RWPE1 (cell line): ENCODE measurements at regions not wholly inside any gene's neighbourhood (a gene's known extent, or its start where the extent isn't known, plus 50 kb on each side); places are given as distances from the start of the nearest gene placed in this dataset.

Source experiments
- CTCF ChIA-PET: fragments of 350-600 bp; sonication (Branson Sonifier 250); formaldehyde crosslinking; extraction: SDS; loops from one replicate; lab custom pipeline; 2021; lab: Yijun Ruan, JAX
- POLR2A ChIA-PET: fragments of 400-600 bp; formaldehyde crosslinking; extraction: SDS; loops from one replicate; lab custom pipeline; 2020; ENCODE audit warnings: antibody characterized with exemption; ENCODE audit not compliant: low non-redundant PET; lab: Yijun Ruan, JAX
- DNase-seq: peaks from one replicate; pipeline ENCODE4 v3.0.0; 2012; ENCODE audit warnings: low spot score
- H3K27ac ChIP-seq: fragments of 450-650 bp; 2 replicates; pipeline ENCODE4 v1.5.1; 2017
- TF ChIP-seq, protein P1 (sequence below): fragments of 450-650 bp; conservative IDR thresholded peaks from 2 replicates; pipeline ENCODE4 v1.5.1; 2017; ENCODE audit warnings: low read depth, mild to moderate bottlenecking

GRCh38 chr15:54841701-54842305 is 354.9 kb downstream of the RSL24D1 start:
- H3K27ac ChIP-seq = no peak overlapping the region
- POLR2A ChIA-PET = no interaction called here
- CTCF ChIA-PET = interaction anchor here (0.6 kb wide), 1 partner anchor 741 kb away, joined by 3 read pairs; no protein-coding TSS in a partner anchor
- TF ChIP-seq, protein P1, sequence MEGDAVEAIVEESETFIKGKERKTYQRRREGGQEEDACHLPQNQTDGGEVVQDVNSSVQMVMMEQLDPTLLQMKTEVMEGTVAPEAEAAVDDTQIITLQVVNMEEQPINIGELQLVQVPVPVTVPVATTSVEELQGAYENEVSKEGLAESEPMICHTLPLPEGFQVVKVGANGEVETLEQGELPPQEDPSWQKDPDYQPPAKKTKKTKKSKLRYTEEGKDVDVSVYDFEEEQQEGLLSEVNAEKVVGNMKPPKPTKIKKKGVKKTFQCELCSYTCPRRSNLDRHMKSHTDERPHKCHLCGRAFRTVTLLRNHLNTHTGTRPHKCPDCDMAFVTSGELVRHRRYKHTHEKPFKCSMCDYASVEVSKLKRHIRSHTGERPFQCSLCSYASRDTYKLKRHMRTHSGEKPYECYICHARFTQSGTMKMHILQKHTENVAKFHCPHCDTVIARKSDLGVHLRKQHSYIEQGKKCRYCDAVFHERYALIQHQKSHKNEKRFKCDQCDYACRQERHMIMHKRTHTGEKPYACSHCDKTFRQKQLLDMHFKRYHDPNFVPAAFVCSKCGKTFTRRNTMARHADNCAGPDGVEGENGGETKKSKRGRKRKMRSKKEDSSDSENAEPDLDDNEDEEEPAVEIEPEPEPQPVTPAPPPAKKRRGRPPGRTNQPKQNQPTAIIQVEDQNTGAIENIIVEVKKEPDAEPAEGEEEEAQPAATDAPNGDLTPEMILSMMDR = no peak
- no peak for DNase-seq

DNA sequence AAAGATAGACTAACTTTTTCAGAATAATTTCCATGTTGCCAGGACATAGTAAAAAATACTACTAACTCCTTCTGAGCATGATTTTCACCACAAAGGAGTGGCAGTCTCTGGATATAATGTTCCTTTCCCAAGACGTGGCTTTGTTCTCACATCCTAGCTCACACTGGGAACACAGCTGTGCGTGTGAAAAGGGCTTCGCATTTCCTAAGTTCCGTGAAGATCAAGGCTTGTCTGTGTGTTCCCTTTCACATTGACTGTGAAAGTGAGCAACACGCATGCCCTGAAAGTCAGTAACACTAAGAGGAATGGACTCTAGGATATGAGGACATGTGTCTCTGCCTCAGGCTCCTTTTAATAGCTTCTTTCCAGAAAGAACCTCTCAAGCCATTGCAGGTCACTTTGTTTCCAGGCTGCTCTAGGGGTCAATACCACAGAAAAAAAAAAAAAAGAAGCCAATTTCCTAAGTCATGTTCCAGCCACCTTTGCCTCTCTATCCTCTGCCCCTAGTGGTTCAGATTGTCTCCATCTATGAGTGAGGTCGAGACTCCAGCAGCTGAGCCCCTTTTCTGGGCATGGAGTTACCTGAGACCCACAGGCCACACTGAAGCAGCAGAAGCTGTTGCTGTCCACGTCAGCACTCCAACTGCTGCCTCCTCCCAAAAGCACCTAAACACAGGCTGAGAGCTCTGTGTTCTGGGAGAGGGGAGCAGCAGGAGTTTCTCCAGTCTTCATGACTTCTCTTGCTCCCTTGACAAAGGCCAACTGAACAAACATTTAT is 355.9 kb downstream of the RSL24D1 start:
- ChIA-PET POLR2A (no interaction called here), CTCF (interaction anchor here (0.7 kb wide), 1 partner anchor 214 kb away, joined by 6 read pairs; no protein-coding TSS in a partner anchor)
- no peak for DNase-seq
- H3K27ac ChIP-seq = no peak overlapping the region
- TF ChIP-seq, protein P1 = no peak

- no peak for DNase-seq
- ChIA-PET CTCF (no interaction called here), POLR2A (no interaction called here)
- TF ChIP-seq, protein P1 = no peak
- no peak overlapping the region for H3K27ac ChIP-seq
These were observed 357.4 kb downstream of the RSL24D1 start for GRCh38 chr15:54839379-54839778.

DNA sequence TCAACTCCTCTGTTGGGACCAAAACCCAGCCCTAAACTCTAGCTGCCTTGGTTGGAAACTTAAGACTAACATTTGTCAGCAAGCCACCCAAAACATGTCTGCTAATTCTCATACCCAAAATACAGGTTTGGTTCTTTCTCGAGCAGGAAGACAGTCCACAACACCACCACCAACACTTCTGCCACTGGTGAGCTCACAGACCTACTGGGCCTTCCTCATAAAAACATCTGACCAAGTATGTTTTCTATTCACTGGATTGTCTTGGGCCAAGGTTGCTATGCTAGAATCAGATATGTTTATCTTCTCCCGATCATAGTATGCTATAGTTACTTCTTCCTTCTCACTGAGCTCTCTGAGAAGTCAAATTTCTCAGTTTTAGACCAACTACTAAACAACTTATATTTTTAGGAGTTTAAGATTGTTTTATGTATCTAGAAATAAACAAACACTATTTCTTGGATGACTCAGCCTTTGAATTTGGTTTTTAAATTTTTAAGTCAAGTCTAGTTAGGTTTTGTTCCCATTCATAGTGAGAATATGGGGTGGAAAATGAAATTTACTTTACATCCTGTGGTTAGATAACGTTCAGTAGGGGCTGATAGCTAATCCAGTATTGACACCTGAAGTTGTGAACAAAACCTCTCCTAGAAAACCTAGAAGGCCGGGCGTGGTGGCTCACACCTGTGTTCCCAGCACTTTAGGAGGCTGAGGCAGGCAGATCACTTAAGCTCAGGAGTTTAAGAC is 360.5 kb downstream of the RSL24D1 start:
- ChIA-PET POLR2A (no interaction called here), CTCF (no interaction called here)
- DNase-seq = no peak
- no peak overlapping the region for H3K27ac ChIP-seq
- TF ChIP-seq, protein P1 = no peak

DNA sequence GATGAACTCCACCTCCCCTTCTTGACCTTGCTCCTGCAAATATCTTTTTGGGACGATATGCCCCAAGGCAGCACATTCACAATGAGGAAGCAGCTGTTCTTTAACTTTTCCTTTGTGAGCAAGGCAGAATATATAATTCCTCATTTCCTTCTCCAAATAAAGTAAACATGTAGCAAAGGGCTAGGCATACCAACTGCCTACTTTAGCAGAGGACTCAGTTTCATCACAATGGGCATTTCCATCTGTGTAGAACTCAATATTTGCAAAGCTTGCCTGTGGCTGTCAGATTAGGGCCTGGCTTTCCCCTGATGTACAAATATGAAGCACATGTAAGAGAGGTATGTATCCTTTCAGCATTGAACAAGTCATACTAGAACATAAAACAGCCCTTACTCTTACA is 366.9 kb downstream of the RSL24D1 start:
- CTCF ChIA-PET = interaction anchor here (0.8 kb wide), 1 partner anchor 1161 kb away, joined by 5 read pairs; no protein-coding TSS in a partner anchor
- no peak for DNase-seq
- no peak overlapping the region for H3K27ac ChIP-seq
- TF ChIP-seq, protein P1 = no peak
- POLR2A ChIA-PET = no interaction called here

DNA sequence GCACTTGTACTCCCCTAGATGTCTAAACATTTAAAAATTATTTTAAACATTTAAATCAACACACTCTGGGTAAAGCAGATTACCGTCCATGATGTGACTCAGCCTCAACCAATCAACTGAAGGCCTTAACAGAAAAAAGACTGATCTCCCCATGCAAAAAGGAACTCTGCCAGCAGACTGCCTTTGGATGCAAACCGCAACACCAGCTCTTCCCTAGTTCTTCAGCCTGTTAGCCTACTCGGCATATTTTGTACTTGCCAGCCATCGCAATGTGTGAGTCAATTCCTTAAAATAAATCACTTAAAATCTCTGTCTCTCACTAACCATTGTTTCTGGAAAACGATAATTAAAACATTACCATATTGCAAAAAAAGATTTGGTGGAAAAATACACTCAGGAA is 375.9 kb downstream of the RSL24D1 start:
- CTCF ChIA-PET = no interaction called here
- no peak for DNase-seq
- no peak overlapping the region for H3K27ac ChIP-seq
- POLR2A ChIA-PET = no interaction called here
- TF ChIP-seq, protein P1 = no peak
